ENCODE measurements at regions not wholly inside any gene's neighbourhood (a gene's known extent, or its start where the extent isn't known, plus 50 kb on each side); places are given as distances from the start of the nearest gene placed in this dataset.

DNA sequence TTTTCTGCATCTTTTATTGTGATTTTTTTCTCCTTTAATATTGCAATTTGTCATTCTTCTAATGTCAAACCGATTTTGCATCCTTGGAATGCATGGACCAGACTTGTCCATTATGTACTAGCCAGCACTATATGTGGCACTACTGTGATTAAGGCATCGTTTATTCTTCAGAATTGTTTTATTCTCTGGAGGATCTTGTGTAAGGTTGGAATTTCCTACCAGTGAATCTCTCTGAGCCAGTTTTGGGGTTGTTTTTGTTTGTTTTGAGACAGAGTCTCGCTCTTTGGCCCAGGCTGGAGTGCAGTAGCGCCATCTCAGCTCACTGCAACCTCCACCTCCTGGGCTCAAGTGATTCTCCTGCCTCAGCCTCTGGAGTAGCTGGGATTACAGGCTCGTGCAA is 58.5 kb downstream of the IGLL5 start:
- in situ Hi-C loops (cut with MboI; ENCODE audit: low sequenced_read_pairs): no loop called here

DNA sequence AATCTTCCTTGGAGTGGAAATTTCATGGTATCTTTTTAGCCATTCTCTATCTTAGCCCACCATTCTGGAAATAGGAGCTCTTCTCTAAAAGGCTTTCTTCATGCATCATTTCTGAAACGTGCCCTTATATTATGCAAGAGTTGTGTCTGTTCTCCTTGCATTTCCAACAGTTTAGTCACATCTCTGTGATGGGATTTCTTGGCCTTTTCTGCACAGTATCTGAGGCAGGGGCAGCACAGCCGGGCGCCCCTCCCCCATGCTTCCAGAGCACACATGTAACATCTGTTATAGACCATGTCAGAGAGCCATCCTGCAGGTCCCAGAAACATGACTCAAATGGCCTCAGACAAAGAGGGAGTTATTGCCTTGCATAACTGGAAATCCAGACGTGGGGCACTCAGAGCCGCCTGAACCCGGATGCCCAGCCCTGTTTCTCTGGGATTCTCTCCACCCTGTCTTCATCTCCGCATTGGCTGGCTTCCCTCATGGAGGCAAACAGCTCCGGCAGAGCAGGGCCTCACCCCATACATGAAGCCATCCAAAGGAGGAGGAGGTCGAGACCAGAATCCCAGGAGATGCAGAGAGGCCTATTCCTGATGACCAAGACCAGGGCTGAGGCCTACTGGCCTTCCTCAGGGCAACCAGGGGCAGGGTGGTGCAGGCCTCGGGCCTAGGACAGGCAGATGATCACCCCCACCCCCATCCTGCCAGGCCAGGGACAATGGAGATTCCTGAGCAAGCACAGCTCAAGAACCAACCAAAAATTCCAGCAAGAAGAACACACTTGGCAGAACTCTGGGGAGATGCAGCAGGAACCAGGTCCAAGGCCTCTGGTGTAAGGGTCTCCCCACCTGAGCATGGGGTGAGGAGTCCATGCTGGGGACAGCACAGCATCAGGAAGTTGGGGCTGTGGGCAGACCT is 61.3 kb downstream of the IGLL5 start:
- in situ Hi-C loops (cut with MboI; ENCODE audit: low sequenced_read_pairs): no loop called here

DNA sequence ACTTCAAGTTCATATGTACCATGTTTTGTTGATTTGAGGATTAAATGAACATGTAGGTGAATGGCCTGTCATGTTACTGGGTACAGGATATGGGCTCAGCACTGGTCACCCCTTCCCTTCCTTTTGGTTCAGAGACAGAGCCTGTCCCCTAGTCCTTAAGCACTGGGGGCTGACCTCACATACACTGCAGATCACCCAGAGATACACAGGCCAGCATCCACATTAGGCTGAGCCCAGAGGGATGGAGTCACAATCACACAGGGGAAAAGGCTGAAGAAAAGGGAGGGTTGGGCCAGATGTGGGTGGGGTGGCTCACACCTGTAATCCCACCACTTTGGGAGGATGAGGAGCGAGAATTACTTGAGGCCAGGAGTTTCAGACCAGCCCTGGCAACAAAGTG is 62.3 kb downstream of the IGLL5 start:
- in situ Hi-C loops (cut with MboI; ENCODE audit: low sequenced_read_pairs): loop anchor here (25.0 kb wide), 2 partner anchors 337 to 437 kb away; no protein-coding TSS in a partner anchor

DNA sequence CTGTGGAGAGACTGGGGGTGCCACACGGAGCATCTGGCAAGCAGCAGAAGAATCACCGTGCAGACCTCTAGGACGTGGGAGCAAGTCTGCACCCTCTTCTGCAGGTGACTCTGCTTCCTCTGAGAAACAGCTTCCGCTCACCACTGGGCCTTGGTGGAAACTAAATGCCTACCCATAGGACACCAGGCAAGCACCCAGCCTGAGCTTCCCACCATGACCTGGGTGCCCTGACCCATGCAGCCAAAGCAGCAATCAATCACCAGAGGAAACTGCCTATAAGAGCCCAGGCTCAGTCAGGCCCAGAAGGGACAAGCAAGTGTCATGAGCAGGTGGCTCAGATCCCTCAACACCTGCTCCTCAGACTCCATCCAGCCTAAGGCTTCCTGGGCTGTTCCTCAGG is 63.4 kb downstream of the IGLL5 start:
- in situ Hi-C loops (cut with MboI; ENCODE audit: low sequenced_read_pairs): loop anchor here (25.0 kb wide), 2 partner anchors 336 to 436 kb away; no protein-coding TSS in a partner anchor

DNA sequence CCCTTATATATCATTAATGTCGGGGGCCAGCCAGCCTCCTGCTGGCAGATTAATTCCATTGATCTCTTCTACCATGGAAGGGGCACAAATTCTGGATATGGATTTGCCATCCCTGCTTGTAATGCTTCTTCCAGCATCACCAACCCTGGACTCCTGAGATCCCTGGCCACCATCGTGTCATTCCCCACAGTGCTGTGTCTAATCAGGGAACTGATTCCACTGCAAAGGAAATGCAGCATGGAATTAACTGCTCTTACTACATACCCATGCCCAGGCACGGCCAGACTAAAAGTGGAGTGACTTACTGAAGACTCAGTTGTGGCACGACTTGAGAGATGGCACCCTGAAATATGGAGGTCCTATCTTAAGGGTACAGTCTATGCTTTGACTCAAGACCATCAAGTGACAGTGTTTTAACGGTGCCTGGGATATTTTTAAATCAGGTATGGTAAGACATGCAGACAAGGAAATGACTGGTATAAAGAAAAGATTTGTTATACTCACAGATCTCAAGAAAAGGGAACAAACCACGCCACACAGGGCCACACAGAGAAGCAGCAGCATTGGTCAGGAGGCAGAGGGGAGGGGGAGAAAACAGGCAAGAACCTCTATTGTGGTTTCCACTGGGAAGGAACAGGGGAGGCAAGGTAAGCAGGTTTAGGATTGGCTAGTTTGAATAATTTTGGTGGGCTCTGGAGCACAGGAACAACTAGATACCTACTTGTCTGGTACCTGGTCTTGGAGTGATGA is 65.1 kb downstream of the IGLL5 start:
- in situ Hi-C loops (cut with MboI; ENCODE audit: low sequenced_read_pairs): loop anchor here (25.0 kb wide), 2 partner anchors 335 to 435 kb away; no protein-coding TSS in a partner anchor

DNA sequence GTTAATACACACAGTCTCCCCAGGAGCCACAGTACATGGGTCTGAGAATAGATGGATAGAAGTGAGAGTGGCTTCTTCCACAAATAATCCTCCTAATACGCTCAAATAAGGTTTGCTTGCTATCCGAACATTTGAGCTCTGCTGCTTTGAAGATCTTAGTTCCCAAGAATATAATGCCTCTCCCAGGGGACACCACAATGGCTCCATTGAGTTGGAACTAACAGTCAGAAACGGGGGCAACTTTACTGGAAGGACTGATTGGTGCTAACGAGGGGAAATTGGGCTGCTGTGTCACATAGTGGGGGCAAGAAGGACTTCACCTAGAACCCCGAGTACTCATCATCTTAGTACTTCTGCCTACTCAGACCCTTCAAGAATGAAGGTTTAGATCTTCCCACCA is 66.2 kb downstream of the IGLL5 start:
- in situ Hi-C loops (cut with MboI; ENCODE audit: low sequenced_read_pairs): loop anchor here (25.0 kb wide), 2 partner anchors 334 to 434 kb away; no protein-coding TSS in a partner anchor

DNA sequence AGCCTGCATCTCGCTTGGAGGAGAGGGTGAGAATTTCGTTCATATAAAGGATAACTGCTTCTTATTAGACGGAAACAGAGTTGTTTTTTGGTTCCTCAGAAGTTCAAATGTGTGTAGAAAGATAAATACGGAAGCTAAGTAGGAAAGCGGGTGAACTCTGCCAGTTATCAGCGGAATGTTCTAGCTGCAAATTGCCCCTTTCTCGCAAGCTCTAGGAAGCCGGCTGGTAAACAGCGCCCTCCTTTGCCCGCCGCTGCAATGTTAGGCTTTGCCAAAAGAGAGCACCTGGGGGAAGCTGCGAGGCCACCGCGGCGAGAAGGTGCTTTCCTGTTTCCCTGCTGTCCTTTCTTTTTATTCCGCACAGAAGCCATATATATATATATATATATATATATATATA is 67.0 kb downstream of the IGLL5 start:
- in situ Hi-C loops (cut with MboI; ENCODE audit: low sequenced_read_pairs): loop anchor here (25.0 kb wide), 2 partner anchors 333 to 433 kb away; no protein-coding TSS in a partner anchor

DNA sequence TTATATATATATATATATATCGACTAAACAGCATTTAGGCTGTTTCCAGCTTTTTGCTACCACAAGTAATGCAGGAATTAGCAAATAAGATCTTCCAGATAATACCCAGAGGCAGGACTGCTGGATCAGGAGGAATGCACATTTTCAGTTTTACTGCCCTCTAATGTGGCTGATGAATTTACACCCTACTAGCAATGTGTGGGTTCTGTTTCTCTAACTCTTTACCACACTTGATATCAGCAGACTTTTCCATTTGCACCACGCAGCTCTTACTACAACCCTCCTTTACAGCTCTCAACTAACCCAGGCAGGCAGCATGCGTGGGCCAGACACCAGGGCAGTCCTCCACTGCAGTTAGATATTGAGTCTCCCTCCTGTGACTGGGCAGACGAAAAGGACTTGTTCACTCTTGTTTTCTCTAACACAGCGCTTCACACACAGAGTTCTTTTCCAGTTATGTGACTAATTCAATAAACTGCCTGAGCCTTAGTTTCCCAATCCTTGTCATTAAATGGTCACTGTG is 67.7 kb downstream of the IGLL5 start:
- in situ Hi-C loops (cut with MboI; ENCODE audit: low sequenced_read_pairs): loop anchor here (25.0 kb wide), 2 partner anchors 332 to 432 kb away; no protein-coding TSS in a partner anchor

DNA sequence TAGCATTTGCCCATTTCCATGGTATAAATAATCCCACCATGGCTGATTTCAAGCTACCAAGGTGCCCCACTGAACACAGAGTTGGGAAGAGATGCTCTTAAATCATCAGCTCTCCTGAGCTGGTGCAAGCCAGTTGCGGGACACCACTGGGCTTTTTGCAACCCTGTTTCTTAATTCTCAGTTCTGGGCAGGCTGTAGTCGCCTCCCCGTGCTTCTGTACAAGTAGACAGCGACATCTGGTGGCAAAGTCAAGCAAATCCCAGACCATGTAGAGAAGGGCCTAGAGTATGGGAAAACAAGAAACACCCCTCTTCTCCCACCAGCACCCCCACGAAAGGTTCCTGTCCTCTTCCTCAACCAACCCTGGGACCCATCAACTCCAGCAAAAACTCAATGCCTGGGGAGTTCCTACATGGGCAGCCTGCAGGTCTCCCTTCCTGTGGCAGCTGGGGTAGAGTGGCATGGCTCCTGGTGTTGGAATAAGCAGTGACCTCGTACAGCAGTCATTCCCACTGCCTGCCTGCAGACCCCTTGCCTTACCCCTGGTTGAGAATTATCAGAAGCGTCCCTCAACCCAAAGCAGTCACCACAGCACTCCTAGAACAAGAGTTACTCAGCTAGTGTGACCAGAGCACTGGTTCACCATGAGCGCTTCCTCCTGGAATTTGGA is 68.4 kb downstream of the IGLL5 start:
- in situ Hi-C loops (cut with MboI; ENCODE audit: low sequenced_read_pairs): loop anchor here (25.0 kb wide), 2 partner anchors 331 to 431 kb away; no protein-coding TSS in a partner anchor

DNA sequence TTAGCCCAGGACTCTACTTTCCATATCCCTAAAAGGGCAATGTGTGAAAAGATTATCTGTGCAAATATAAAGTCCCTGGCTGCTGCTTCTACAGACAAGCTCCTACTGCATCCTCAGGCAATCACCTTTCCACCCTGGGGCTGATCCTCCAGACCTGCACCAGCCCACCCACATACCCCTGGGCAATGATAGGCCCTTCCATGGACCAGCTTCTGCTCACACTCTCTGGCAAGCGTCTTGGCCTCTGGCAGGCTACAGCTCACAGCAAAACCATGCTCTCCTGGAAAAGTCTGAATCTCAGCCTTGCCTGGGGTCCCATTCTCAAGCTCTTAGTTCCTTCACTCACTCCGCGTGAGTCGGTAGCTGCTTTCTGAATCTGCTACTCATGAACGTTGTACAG is 69.5 kb downstream of the IGLL5 start:
- in situ Hi-C loops (cut with MboI; ENCODE audit: low sequenced_read_pairs): loop anchor here (25.0 kb wide), 2 partner anchors 330 to 430 kb away; no protein-coding TSS in a partner anchor

DNA sequence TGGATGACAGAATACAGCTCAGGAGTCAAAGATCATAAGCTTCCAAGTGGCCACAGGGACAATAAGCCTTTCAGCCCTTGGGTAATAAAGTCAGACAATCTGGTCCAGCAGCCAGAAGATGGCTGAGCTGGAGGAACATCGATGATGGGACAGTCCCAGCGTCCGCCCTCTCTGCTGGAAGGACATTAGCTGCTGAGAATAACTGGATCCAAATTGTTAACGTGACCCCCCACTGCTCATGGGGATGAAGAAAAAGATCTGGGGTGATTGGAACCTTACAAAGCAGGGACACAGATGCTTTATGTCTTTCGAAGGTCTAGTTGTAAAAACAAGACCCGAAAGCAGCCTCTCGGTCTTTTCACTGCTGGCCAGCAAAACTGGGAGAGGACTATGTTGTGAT is 71.0 kb downstream of the IGLL5 start:
- in situ Hi-C loops (cut with MboI; ENCODE audit: low sequenced_read_pairs): loop anchor here (25.0 kb wide), 2 partner anchors 329 to 429 kb away; no protein-coding TSS in a partner anchor

DNA sequence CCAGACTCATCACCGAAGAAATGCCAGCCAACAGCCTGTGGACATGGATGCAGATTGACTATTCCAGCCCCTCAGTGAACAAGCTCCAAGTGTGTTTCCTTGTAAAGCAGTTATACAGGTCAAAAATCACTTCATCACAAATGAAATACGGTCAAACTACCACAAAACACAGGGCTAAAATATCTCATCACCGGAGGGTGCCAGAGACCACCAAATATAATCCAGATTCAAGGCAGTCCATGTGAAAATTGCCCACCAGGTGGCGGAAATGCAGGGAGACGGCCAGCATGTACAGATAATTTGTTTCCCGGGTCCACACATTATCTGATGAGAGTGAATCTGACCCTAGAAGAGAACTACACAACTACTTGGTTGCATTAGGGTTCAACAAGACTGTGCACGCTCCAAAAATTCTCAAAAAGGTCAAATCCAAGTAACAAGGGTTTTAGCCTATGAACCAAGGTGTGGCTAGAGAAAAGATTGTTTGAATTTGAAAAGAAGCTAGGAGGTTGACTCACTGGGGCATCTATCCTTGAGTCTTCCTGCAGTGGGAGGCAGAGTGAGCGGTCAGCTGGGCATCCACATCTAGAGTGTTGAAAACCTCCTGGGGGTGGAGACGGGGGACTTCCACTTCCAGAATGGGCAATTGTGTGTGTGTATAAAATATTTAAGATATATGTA is 71.7 kb downstream of the IGLL5 start:
- in situ Hi-C loops (cut with MboI; ENCODE audit: low sequenced_read_pairs): loop anchor here (25.0 kb wide), 2 partner anchors 328 to 428 kb away; no protein-coding TSS in a partner anchor

DNA sequence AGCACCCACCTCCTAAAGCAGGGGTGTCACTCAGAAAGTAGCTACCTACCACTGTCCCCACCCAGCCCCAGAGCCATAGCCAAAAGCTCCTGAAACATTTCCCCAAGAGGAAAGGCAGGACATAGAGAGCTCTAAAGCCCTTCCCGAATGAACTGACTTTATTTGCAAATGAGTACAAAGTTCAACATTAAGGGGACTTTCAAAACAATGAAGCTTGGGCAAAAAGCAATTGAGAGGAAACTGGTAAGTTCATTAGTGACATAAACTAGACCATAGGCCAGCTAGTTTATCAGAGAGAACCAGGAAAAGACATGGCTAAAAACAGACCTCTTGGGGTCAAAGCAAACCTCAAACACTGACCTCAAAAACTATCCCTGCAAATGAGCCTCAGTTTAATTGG is 72.7 kb downstream of the IGLL5 start:
- in situ Hi-C loops (cut with MboI; ENCODE audit: low sequenced_read_pairs): loop anchor here (10.0 to 25.0 kb wide), 3 partner anchors 164 to 427 kb away; no protein-coding TSS in a partner anchor

DNA sequence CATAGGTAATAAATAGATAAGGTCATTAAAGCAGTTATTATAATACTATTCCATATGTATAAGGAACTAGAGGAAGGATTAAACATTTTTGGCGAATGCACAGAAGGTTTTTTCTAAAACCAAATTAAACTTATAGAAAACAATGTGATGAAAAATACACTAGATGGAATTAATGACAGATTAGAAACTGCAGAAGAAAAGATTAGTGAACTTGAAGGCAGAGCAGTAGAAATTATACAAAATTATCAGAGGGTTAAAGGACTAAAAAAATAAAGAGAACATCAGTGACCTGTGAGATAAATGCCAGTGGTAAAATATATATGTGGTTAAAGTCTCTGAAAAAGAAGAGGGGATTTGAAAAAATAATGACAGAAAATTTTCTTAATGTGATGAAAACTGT is 74.0 kb downstream of the IGLL5 start:
- in situ Hi-C loops (cut with MboI; ENCODE audit: low sequenced_read_pairs): loop anchor here (10.0 to 25.0 kb wide), 3 partner anchors 163 to 426 kb away; no protein-coding TSS in a partner anchor

DNA sequence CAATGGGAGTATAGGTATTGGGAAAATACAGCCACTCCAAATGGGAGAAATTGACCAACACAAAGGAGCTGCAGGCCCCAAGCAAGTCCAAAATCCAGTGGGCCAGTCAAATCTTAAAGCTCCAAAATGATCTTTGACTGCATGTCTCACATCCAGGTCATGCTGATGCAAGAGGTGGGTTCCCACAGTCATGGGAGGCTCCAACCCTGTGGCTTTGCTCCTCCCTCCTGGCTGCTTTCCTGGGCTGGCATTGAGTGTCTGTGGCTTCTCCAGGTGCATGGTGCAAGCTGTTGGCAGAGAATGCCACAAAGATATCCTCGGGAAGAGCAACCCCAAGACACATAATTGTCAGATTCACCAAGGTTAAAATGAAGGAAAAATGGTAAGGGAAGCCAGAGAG is 80.8 kb downstream of the IGLL5 start:
- in situ Hi-C loops (cut with MboI; ENCODE audit: low sequenced_read_pairs): loop anchor here (10.0 to 25.0 kb wide), 3 partner anchors 156 to 419 kb away; no protein-coding TSS in a partner anchor

DNA sequence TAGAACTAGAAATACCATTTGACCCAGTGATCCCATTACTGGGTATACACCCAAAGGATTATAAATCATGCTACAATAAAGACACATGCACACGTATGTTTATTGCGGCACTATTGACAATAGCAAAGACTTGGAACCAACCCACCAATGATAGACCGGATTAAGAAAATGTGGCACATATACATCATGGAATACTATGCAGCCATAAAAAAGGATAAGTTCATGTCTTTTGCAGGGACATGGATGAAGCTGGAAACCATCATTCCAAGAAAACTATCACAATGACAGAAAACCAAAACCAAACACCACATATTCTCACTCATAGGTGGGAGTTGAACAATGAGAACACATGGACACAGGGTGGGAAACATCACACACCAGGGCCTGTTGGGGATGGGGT is 85.0 kb downstream of the IGLL5 start:
- in situ Hi-C loops (cut with MboI; ENCODE audit: low sequenced_read_pairs): loop anchor here (25.0 kb wide), 2 partner anchors 315 to 415 kb away; no protein-coding TSS in a partner anchor

DNA sequence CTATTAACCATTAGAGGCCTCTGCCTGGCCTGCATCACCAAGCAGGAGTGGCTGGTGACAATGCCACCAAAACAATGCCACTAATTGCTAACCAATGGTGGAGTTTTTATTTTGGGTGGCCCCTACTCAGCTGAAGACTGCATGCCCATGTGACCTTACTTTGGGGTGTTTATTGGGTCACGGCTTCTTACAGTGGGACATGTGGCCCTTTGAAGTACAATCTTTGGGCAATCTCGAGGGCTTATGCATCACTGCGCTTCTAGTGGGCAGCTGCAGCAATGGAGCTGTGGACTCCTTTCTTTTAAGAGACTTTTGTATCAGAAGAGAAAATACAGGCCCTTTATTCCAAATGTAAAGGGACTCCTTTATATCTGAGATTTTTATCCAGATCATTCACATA is 85.7 kb downstream of the IGLL5 start:
- in situ Hi-C loops (cut with MboI; ENCODE audit: low sequenced_read_pairs): loop anchor here (25.0 kb wide), 2 partner anchors 314 to 414 kb away; no protein-coding TSS in a partner anchor

DNA sequence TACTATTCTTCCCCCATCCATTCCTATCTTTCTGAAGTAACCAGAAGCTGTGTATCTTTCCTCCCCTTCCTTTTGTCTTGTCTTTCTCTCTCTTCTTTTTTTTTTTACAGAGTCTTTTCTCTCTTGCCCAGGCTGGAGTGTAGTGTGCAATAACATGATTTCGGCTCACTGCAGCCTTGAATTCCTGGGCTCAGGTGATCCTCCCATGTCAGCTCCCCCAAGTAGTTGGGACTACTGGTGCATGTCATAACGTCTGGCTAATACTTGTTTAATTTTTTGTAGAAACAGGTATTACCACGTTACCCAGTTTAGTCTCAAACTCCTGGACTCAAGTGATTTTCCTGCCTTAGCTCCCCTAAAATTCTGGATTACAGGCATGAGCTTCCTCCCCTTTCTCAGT is 86.5 kb downstream of the IGLL5 start:
- in situ Hi-C loops (cut with MboI; ENCODE audit: low sequenced_read_pairs): loop anchor here (25.0 kb wide), 2 partner anchors 313 to 413 kb away; no protein-coding TSS in a partner anchor

All from HL-60/S4 (cell line).